Esophagus squamous epithelium (tissue), 4 donors: ENCODE measurements at regions not wholly inside any gene's neighbourhood (a gene's known extent, or its start where the extent isn't known, plus 50 kb on each side); places are given as distances from the start of the nearest gene placed in this dataset.

Experiments
- POLR2A ChIP-seq, 4 donors: fragments of 450-650 bp; IDR thresholded peaks; one replicate each; pipeline ENCODE4 v1.6.1; 2017; ENCODE audit warnings: antibody characterized with exemption in 4 of 4, mild to moderate bottlenecking in 4 of 4, moderate library complexity in 3 of 4
- TF ChIP-seq, protein P1 (sequence below), 6 experiments: fragments of 450-650 bp in 4 of 6; fragments of 200-600 bp in 2 of 6; sonication (generic) in 2 of 6; IDR thresholded peaks; one replicate each; pipeline ENCODE4 v1.5.1; 2016 to 2019; ENCODE audit warnings: antibody characterized with exemption in 6 of 6, mild to moderate bottlenecking in 4 of 6, moderate library complexity in 4 of 6

GRCh38 chr4:111128327-111128726 is 505.4 kb upstream of the PITX2 start:
- TF ChIP-seq, protein P1, sequence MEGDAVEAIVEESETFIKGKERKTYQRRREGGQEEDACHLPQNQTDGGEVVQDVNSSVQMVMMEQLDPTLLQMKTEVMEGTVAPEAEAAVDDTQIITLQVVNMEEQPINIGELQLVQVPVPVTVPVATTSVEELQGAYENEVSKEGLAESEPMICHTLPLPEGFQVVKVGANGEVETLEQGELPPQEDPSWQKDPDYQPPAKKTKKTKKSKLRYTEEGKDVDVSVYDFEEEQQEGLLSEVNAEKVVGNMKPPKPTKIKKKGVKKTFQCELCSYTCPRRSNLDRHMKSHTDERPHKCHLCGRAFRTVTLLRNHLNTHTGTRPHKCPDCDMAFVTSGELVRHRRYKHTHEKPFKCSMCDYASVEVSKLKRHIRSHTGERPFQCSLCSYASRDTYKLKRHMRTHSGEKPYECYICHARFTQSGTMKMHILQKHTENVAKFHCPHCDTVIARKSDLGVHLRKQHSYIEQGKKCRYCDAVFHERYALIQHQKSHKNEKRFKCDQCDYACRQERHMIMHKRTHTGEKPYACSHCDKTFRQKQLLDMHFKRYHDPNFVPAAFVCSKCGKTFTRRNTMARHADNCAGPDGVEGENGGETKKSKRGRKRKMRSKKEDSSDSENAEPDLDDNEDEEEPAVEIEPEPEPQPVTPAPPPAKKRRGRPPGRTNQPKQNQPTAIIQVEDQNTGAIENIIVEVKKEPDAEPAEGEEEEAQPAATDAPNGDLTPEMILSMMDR (IDR thresholded peaks at IDR 0.05), result no peak
- TF ChIP-seq POLR2A (IDR thresholded peaks at IDR 0.05), result no peak
